ENCODE measurements at regions not wholly inside any gene's neighbourhood (a gene's known extent, or its start where the extent isn't known, plus 50 kb on each side); places are given as distances from the start of the nearest gene placed in this dataset.

DNA sequence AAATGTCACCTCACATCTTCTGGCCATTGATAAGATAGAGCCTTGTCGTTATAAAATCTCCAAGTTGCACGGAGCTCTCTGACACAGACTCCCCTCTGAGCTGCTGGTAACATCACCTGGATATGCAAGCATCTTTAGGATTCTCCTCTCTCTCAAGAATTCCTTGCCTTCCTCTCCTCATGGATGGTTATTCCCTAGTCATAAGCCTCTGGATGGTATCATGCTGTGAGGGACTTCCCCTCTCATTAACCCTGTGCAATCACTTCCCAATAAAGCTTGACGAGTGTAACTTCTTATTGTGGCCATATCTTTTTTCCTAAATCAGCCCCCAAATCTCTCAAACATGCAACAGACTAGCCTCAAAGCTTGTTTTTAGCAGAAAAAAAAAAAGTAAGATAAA lies 1057.0 kb upstream of the SLIT2 start (continued):
- TF ChIP-seq CUX1 (IDR thresholded peaks at IDR 0.05; ENCODE audit: insufficient replicate concordance, low read depth, low read length), result no peak
- TF ChIP-seq NKRF (conservative IDR thresholded peaks at IDR 0.05), result no peak

- Histone ChIP-seq H3K4me1 (ENCODE audit: control insufficient read depth, insufficient read depth, low read length) (no peaks in the 10 kb centered on the region), H3K4me3 (no peak overlapping the region), H3K4me2 (ENCODE audit: control insufficient read depth, insufficient read depth) (no peak overlapping the region), H3K27ac (ENCODE audit: control insufficient read depth, insufficient read depth) (no peak overlapping the region), H3K9ac (ENCODE audit: control insufficient read depth, insufficient read depth, low read length) (no peak overlapping the region), H4K20me1 (ENCODE audit: control insufficient read depth, insufficient read depth) (no peaks in the 10 kb centered on the region), H3K9me3 (replicated peaks; ENCODE audit: control insufficient read depth, insufficient read depth, low read length) (no peaks in the 10 kb centered on the region), H3K27me3 (replicated peaks in 1 of 2; ENCODE audit: control insufficient read depth in 2 of 2, insufficient read depth in 2 of 2, low read length in 1 of 2) (no peaks in the 10 kb centered on the region), H2AFZ (ENCODE audit: control insufficient read depth, low read depth, low read length) (no peak overlapping the region), H3K36me3 (ENCODE audit: control insufficient read depth in 2 of 2, insufficient read depth in 2 of 2, low read length in 1 of 2) (no peaks in the 10 kb centered on the region), H3K79me2 (ENCODE audit: control insufficient read depth, insufficient read depth, low read length) (no peaks in the 10 kb centered on the region)
- ATAC-seq, result no peak
- in situ Hi-C loops (cut with MboI), result no loop called here
- intact Hi-C loops (cut with micrococcal nuclease; ENCODE audit: unreplicated experiment), result no loop called here
- ChIA-PET RAD21 (ENCODE audit: unreplicated experiment) (no interaction called here), POLR2A (no interaction called here), SMC1A (ENCODE audit: uncharacterized antibody, unreplicated experiment) (no interaction called here), CTCF (no interaction called here)
- 25% methylated on average over 9 of the region's 9 CpGs for WGBS (ENCODE audit: insufficient coverage, insufficient replicate concordance, low lambda C conversion rate, missing lambda C conversion rate)
- FAIRE-seq, result no peak
- no peak for DNase-seq (ENCODE audit: low read depth, low spot score)
- no TSS peak for BruUV-seq (replicated peaks)
- no peak for TF ChIP-seq TARDBP (IDR thresholded peaks at IDR 0.05; ENCODE audit: borderline replicate concordance)
Observed at GRCh38 chr4:19193274-19193981, 1058.3 kb upstream of the SLIT2 start.

All from GM12878 (cell line).